Breast epithelium (tissue), 4 donors: ENCODE measurements at regions not wholly inside any gene's neighbourhood (a gene's known extent, or its start where the extent isn't known, plus 50 kb on each side); places are given as distances from the start of the nearest gene placed in this dataset.

Source experiments
- DNase-seq, 2 donors: peaks; one replicate each; pipeline ENCODE4 v3.0.0-alpha.2; 2019; ENCODE audit warnings: low spot score in 2 of 2
- H3K27ac ChIP-seq, 2 donors: fragments of 200-600 bp; sonication (generic) in 1 of 2; one replicate each; pipeline ENCODE4 v1.5.1; 2016 to 2019; ENCODE audit warnings: mild to moderate bottlenecking in 1 of 2
- H3K27me3 ChIP-seq, 2 donors: fragments of 200-600 bp; sonication (generic) in 1 of 2; one replicate each; pipeline versions ENCODE4 v1.5.1 to v1.6.0; 2017 to 2019; ENCODE audit warnings: control low read depth in 1 of 2, mild to moderate bottlenecking in 1 of 2
- H3K36me3 ChIP-seq: fragments of 200-600 bp; one replicate; pipeline ENCODE4 v1.5.1; 2019
- H3K4me1 ChIP-seq, 2 donors: fragments of 200-600 bp; sonication (generic); one replicate each; pipeline ENCODE4 v1.5.1; 2016 to 2019; ENCODE audit warnings: control low read depth in 1 of 2
- H3K4me3 ChIP-seq, 3 donors: fragments of 200-600 bp; sonication (generic); 1 replicate in 2 of 3; 2 replicates in 1 of 3; pipeline ENCODE4 v1.5.1; 2016 to 2019; ENCODE audit warnings: mild to moderate bottlenecking in 3 of 3, moderate library complexity in 2 of 3
- H3K9me3 ChIP-seq, 2 donors: fragments of 200-600 bp; sonication (generic) in 1 of 2; one replicate each; pipeline ENCODE4 v1.5.1; 2016 to 2019; ENCODE audit warnings: control low read depth in 1 of 2
- POLR2A ChIP-seq: fragments of 450-650 bp; IDR thresholded peaks from one replicate; pipeline ENCODE4 v1.6.1; 2016; ENCODE audit warnings: antibody characterized with exemption, mild to moderate bottlenecking, moderate library complexity
- POLR2AphosphoS5 ChIP-seq, 3 donors: sonication (generic); formaldehyde crosslinking; IDR thresholded peaks; one replicate each; pipeline ENCODE4 v1.6.1; 2017; ENCODE audit warnings: antibody characterized with exemption in 3 of 3
- intact Hi-C: fragments of 100-400 bp; cut with DNase I; formaldehyde crosslinking; loops from one replicate; pipeline ENCODE4 v1.15.1; 2023; ENCODE audit warnings: low total_unique reads
- TF ChIP-seq, protein P1 (sequence below), 3 donors: fragments of 450-650 bp; IDR thresholded peaks; one replicate each; pipeline ENCODE4 v1.5.1; 2016 to 2017; ENCODE audit warnings: antibody characterized with exemption in 3 of 3, mild to moderate bottlenecking in 3 of 3, moderate library complexity in 3 of 3

DNA sequence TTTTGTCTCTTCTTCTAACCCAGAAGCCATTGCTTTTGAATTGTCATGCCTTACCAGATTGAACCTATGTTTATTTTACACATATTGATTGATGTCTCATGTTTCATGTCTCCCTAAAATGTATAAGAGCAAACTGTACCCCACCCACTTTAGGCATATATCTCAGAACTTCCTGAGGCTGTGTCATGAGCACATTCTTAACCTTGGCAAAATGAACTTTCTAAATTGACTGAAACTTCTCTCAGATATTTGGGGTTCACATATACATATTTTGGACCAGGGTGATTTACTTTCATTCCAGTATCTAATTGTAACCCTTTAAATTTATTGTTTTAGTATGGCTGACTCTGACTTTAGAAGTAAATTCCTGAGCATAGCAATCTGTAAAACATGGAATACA is 723.9 kb upstream of the PCDH20 start:
- no peaks in the 10 kb centered on the region for H3K4me1 ChIP-seq
- DNase-seq: no peak
- no peaks in the 10 kb centered on the region for H3K9me3 ChIP-seq
- no peaks in the 10 kb centered on the region for H3K27me3 ChIP-seq
- no peak overlapping the region for H3K27ac ChIP-seq
- intact Hi-C loops: no loop called here
- no peak overlapping the region for H3K4me3 ChIP-seq
- TF ChIP-seq POLR2AphosphoS5 (IDR thresholded peaks at IDR 0.05): no peak
- TF ChIP-seq POLR2A: no peak
- TF ChIP-seq, protein P1, sequence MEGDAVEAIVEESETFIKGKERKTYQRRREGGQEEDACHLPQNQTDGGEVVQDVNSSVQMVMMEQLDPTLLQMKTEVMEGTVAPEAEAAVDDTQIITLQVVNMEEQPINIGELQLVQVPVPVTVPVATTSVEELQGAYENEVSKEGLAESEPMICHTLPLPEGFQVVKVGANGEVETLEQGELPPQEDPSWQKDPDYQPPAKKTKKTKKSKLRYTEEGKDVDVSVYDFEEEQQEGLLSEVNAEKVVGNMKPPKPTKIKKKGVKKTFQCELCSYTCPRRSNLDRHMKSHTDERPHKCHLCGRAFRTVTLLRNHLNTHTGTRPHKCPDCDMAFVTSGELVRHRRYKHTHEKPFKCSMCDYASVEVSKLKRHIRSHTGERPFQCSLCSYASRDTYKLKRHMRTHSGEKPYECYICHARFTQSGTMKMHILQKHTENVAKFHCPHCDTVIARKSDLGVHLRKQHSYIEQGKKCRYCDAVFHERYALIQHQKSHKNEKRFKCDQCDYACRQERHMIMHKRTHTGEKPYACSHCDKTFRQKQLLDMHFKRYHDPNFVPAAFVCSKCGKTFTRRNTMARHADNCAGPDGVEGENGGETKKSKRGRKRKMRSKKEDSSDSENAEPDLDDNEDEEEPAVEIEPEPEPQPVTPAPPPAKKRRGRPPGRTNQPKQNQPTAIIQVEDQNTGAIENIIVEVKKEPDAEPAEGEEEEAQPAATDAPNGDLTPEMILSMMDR (IDR thresholded peaks at IDR 0.05): no peak
- H3K36me3 ChIP-seq: no peaks in the 10 kb centered on the region

- intact Hi-C loops: no loop called here
Measured at GRCh38 chr13:62137629-62138405, 722.2 kb upstream of the PCDH20 start.

DNA sequence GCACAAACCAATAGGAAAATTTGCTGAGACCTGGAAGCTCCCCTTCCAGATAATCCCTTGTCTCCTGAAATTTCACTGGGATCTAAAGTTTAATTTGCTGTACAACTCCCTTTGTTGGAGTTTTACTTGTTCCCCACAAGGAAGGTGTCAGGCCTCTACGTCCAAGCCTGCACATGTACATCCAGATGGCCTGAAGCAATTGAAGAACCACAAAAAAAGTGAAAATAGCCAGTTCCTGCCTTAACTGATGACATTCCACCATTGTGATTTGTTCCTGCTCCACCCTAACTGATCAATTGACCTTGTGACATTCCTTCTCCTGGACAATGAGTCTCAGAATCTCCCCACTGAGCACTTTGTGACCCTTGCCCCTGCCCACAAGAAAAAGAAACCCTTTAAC is 716.0 kb upstream of the PCDH20 start:
- TF ChIP-seq, protein P1 (IDR thresholded peaks at IDR 0.05): no peak
- TF ChIP-seq POLR2AphosphoS5 (IDR thresholded peaks at IDR 0.05) (no peak), POLR2A (no peak)
- no peaks in the 10 kb centered on the region for H3K36me3 ChIP-seq
- H3K27ac ChIP-seq: no peak overlapping the region
- no peak for DNase-seq
- H3K4me3 ChIP-seq: no peak overlapping the region
- no peaks in the 10 kb centered on the region for H3K9me3 ChIP-seq
- H3K4me1 ChIP-seq: no peaks in the 10 kb centered on the region
- no peaks in the 10 kb centered on the region for H3K27me3 ChIP-seq
- intact Hi-C loops: no loop called here

More at GRCh38 chr13:62137629-62138405, 722.2 kb upstream of the PCDH20 start:
- no peak for DNase-seq
- H3K9me3 ChIP-seq: no peaks in the 10 kb centered on the region
- no peaks in the 10 kb centered on the region for H3K36me3 ChIP-seq
- H3K27me3 ChIP-seq: no peaks in the 10 kb centered on the region
- H3K4me3 ChIP-seq: no peak overlapping the region
- TF ChIP-seq, protein P1 (IDR thresholded peaks at IDR 0.05): no peak
- TF ChIP-seq POLR2AphosphoS5 (IDR thresholded peaks at IDR 0.05) (no peak), POLR2A (no peak)
- no peaks in the 10 kb centered on the region for H3K4me1 ChIP-seq
- peak overlapping the region in 1 of 2 donors; percentile 52 for H3K27ac ChIP-seq

GRCh38 chr13:62130062-62130970 is 714.7 kb upstream of the PCDH20 start:
- intact Hi-C loops: no loop called here
- no peak for TF ChIP-seq POLR2AphosphoS5 (IDR thresholded peaks at IDR 0.05)
- TF ChIP-seq POLR2A: no peak
- TF ChIP-seq, protein P1 (IDR thresholded peaks at IDR 0.05): no peak
- Histone ChIP-seq H3K9me3 (no peaks in the 10 kb centered on the region), H3K27me3 (no peaks in the 10 kb centered on the region), H3K36me3 (no peaks in the 10 kb centered on the region), H3K27ac (no peak overlapping the region), H3K4me1 (no peaks in the 10 kb centered on the region), H3K4me3 (no peak overlapping the region)
- DNase-seq: no peak
